GM18520 (cell line): ENCODE measurements at regions not wholly inside any gene's neighbourhood (a gene's known extent, or its start where the extent isn't known, plus 50 kb on each side); places are given as distances from the start of the nearest gene placed in this dataset.
A peak's percentile ranks its signal among the peaks of the same experiment; 100 is the strongest.

Experiments used
- ATAC-seq: cut with Tn5 transposase; IDR thresholded peaks from one replicate; pipeline ENCODE4 v1.9.1; 2021; ENCODE audit not compliant: unreplicated experiment

DNA sequence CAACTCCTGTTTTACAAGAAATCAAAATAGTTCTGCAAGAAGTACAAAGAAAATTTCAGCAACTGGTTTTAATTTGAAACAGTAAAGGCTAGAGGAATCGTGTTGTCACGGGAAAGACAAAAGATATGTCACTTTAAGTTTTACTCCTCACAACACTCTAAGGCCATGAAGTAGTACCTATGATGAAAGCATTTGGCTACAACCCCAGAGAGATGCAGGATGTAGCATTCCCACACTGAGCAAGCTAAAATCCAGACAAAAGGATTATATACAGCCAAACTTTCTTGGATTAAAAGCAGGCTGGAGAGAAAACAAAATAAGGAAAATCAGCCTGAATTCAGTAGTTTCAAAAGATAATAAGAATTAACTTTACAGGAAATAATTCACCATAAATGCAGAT is 245.5 kb upstream of the STEAP1 start:
- ATAC-seq: no peak

DNA sequence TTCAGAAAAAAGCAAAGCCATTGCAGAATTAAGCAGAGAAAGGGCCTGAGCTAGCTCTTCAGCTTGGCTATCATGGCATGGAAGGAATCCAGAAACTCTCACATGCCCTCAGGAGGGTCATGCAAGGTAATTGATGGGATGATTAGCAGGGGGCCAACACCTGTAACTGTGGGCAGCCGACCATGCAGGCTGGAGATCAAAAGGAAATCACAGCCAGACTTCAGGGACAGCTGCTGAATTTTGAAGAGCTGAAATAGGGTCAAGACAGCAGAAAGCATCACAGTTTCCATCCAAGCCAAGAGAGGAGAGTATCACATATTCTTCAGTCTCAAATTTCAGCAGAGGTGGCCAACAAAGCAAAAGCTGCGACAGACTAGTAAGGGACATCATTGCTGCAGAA is 239.6 kb upstream of the STEAP1 start:
- no peak for ATAC-seq

DNA sequence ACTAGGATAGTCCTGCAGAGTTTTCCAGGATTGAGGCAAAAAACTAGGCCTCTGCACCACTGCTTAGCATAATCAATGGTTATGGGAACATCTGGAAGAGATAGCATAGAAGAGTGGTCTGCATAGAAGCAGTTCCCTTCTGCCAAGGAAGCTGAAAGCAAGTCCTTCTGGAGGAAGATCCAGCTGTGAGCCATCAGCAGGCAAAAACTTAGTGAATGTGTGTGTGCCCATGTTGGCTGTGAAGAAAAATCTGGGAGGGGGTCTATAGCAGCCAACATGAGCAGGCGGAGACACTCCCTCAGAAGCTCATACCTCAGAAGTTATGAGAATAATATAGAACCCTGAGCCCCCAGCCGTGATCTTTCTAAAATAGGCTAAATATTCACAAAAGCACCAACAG is 228.1 kb upstream of the STEAP1 start:
- no peak for ATAC-seq

DNA sequence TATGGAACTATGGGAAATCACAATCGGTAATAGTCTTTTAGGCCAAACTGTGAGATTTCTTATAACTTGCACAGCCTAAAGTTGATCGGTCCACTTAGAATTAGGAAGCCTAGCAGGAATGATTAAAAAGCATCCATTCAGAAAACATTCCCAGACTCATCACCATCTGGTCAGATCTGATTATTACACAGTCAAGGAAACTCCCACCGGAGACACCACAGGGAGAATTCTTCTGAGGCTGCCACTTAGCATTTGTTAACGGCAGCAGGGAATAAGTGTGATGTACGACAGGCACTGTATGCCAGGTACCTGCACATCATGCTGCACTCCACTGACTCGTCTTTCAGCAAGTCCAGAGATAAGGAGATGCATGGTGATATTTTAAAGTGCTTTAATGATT is 227.6 kb upstream of the STEAP1 start:
- no peak for ATAC-seq

DNA sequence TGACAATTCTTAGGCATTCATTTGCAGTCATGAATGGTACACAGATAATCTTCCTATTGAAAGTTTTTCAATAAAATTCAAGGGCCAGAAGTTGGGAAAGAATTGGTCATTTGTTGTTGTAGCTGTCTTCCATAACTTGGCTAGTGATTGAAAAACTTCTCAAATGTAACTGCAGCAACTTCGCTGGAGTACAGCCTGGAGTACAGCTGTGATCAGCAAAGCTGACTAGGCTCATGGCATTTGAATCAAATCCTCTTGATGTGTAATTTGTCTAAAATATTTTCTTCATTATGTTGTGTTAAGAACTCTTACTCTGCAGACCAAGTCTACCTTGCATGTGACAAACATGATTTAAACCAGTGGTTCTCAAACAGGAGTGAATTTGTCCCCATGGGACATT is 226.5 kb upstream of the STEAP1 start:
- no peak for ATAC-seq

GRCh38 chr7:89928451-89928850 is 225.8 kb upstream of the STEAP1 start:
- no peak for ATAC-seq

DNA sequence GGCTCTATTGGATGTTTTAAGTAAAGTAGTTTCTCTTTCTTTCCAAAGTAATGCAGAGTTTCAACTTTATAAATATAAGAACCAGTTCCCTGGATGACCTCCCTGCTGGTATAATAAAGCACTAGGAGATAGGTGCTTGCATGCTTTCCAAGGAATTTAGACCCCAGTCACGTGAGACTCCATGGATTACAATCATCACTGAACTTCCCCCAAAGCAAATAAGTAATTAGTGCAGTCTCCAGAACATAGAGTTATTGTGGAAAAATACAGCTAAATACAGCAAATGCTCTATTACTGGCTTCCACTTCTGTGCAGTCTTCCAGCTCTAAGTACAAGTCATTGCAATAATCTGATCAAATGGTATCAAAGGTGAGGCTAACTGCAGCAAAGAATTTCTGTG is 220.2 kb upstream of the STEAP1 start:
- ATAC-seq: no peak

GRCh38 chr7:89943525-89944050 is 210.7 kb upstream of the STEAP1 start:
- no peak for ATAC-seq

DNA sequence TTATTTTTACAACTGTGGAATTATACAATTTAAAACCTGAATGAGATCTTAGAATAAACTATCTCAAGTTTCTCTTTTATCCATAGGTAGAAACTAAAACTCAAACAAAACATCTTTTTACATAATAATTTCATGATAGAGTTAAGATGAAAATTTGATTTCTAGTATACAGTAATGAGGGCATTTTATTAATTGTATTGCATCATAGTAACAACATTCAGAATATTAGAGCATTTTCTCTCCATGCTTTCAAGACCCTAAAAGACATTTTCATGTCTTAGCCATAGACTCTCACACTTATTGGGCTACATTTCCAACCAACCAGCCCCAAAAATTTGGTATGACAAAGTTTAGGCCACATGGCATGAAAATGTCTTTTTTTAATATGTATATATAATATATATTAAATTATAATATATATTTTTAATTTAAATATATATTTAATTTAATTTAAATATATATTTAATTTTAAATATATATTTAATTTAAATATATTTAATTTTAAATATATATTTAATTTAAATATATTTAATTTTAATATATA is 195.7 kb upstream of the STEAP1 start:
- ATAC-seq: no peak

GRCh38 chr7:89966067-89966664 is 188.1 kb upstream of the STEAP1 start:
- no peak for ATAC-seq

- no peak for ATAC-seq
These were observed 178.7 kb upstream of the STEAP1 start for GRCh38 chr7:89975577-89975976.

DNA sequence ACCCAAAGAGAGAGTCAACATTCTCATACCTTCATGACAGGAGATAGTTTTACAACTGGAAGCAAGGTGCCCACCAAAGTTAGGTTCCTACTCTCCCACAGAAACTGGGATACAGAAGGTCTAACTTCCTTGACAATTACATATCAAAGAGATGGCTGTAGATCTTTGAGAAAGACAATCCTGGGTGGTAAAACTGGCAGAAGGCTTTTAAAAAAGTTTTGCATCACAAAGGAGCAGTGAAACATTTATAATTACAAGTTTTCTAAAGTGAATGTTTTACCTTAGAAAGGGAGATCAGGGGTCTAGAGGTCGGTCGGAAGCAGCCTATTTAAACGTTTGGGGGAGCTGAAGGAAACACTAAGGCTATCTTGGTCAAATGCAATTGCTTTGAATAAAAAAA is 166.6 kb upstream of the STEAP1 start:
- ATAC-seq: no peak

DNA sequence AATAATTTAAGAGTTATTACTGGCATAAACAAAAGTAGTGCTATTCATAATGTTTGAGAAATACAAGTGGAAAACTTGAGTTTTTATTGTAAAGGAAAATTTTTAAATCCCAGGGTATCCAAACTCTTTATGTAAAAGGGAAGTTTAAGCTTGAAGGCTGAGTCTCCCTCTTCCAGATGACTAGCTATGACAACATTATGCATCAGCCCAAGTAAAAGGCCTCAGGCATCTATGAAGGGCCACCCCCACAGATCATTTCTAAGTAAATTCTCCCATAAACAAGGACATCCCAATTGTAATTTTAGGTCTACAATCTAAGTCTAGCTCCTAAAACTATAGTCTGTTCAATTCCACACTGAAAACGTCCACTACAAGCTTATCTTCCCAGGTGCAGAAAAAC is 166.2 kb upstream of the STEAP1 start:
- no peak for ATAC-seq

- ATAC-seq: no peak
These were observed 164.8 kb upstream of the STEAP1 start for GRCh38 chr7:89989454-89989853.

DNA sequence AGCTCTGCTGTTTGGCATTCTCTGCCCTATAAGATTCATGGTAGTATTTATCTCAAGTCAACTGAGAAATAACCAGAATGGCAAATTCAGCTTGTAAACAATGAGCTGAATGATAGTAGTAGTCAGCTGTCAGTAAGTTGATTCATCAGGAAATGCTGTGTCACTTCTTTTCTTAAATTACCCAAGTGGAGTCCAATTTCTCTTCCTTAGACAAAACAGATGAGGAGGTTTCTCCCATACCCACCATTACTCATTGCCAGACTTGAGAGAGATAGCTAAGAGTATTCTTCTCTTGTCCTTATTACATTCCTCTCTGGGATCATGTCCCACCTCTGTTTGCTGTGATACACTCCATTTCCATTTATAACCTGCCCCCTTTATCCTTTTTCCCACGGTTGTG is 159.8 kb upstream of the STEAP1 start:
- no peak for ATAC-seq

DNA sequence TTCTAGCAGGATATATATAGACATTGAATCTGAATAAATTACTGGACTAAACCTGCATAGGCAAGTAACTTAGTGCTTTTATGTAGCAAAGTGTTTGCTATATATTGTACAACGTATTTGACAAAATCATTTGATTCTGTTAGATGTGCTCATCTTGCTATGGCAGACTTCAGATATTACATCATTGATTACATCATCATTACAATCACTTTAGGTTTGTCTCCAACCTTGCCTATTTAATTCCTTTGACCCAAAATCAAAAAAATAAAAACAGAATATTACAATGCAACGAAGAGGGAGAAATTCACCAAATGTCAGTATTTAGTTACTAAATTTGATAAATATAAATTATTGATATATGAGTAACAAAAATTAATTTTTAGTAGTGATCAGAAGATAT is 155.7 kb upstream of the STEAP1 start:
- ATAC-seq: no peak

- ATAC-seq: no peak
These were observed 148.4 kb upstream of the STEAP1 start for GRCh38 chr7:90005836-90006235.

DNA sequence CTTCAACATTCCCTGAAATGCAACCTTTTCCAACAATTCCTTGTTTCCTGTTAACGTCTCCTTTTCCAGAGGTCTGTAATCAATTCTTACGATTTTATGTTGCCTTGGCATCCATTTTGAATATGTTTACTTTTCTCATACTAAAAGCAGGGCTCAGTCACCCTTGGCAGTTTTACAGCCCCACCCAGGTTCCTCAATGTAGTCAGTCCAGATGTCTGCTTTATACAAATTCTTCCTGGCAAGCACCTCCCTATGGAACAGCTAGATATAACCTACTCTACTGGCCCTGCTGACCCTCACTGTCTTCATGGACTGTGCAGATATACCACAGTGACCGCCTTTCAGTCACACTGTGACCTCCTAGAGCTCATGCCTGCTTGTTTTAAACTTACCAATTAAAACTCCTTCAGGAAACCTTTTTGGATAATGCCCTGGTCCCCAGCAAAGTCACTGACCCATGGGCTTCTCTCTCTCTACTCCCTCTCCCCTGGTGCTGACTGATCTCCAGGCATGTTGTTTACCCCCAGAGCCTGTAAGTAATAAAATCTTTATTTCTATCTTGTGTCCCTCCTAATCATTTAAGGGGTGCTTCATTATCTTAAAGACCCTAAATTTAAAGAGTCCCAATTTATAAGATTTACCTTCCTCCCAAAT is 147.1 kb upstream of the STEAP1 start:
- ATAC-seq: no peak

DNA sequence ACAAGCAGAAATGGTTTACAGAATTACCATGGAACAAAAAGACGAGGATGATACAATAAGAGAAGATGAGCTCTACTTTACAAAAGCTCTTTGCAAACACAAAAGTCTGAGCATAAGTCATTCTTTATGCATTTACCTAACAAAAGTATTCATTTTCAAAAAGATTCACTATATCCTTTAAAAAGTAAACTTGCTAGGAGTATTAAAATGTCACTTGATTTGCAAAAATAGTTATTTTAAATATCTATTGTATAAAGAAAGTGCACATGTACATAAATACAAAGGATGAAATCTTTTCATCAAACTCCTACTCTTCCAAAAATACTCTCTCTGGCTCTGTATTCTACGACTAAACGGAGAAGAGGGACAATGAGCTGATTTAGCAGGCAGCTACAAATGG is 146.4 kb upstream of the STEAP1 start:
- ATAC-seq: no peak

- no peak for ATAC-seq
These were observed 132.1 kb upstream of the STEAP1 start for GRCh38 chr7:90022213-90022612.

GRCh38 chr7:90025771-90026170 is 128.5 kb upstream of the STEAP1 start:
- peak; percentile 59 for ATAC-seq

- no peak for ATAC-seq
These were observed 120.4 kb upstream of the STEAP1 start for GRCh38 chr7:90033850-90034249.

GRCh38 chr7:90053094-90053493 is 101.2 kb upstream of the STEAP1 start:
- ATAC-seq: no peak
